H1 (cell line): ENCODE measurements at regions not wholly inside any gene's neighbourhood (a gene's known extent, or its start where the extent isn't known, plus 50 kb on each side); places are given as distances from the start of the nearest gene placed in this dataset.

ENCODE experiments used
- CTCF ChIA-PET: fragments of 300-600 bp; sonication (Branson Sonifier 250); formaldehyde crosslinking; loops from one replicate; lab custom pipeline; 2021; ENCODE audit not compliant: partially characterized antibody; lab: Charles Lee
- POLR2A ChIA-PET: fragments of 300-600 bp; sonication (Branson Sonifier 250); formaldehyde crosslinking; loops from one replicate; lab custom pipeline; 2021; ENCODE audit warnings: inconsistent platforms; ENCODE audit not compliant: partially characterized antibody; lab: Charles Lee
- DNase-seq, 2 experiments: peaks; one replicate each; pipeline versions ENCODE4 v3.0.0 to v3.0.0-alpha.2; 2010 to 2022; ENCODE audit warnings: low spot score in 2 of 2, low read depth in 1 of 2, mixed read lengths in 1 of 2
- FAIRE-seq: peaks from 2 replicates; lab custom pipeline; 2011; peaks lifted over from hg19 to GRCh38; lab: Jason Lieb, UNC
- H2AFZ ChIP-seq: 2 replicates; pipeline ENCODE4 v1.8.1; 2012; ENCODE audit warnings: low read length, inconsistent platforms
- H2AK5ac ChIP-seq: 2 replicates; pipeline ENCODE4 v1.6.1; 2013; ENCODE audit warnings: low read depth, low read length
- H2BK120ac ChIP-seq: replicated peaks from 2 replicates; pipeline ENCODE3; 2013; ENCODE audit warnings: low read depth, low read length, inconsistent platforms
- H2BK12ac ChIP-seq: 2 replicates; pipeline ENCODE4 v1.6.1; 2013; ENCODE audit warnings: low read depth, low read length
- H2BK15ac ChIP-seq: 2 replicates; pipeline ENCODE4 v1.6.1; 2013; ENCODE audit warnings: low read length
- H2BK20ac ChIP-seq: 2 replicates; pipeline ENCODE4 v1.6.1; 2013; ENCODE audit warnings: low read length
- H2BK5ac ChIP-seq: 2 replicates; pipeline ENCODE4 v1.6.1; 2013; ENCODE audit warnings: low read depth, low read length
- H3K14ac ChIP-seq: 2 replicates; pipeline ENCODE4 v1.6.1; 2013; ENCODE audit warnings: inconsistent platforms; ENCODE audit not compliant: insufficient read length
- H3K18ac ChIP-seq: 2 replicates; pipeline ENCODE4 v1.6.1; 2013; ENCODE audit warnings: low read length; ENCODE audit errors: extremely low read depth
- H3K23ac ChIP-seq: 2 replicates; pipeline ENCODE4 v1.6.1; 2013; ENCODE audit warnings: inconsistent platforms; ENCODE audit not compliant: insufficient read length
- H3K23me2 ChIP-seq: 2 replicates; pipeline ENCODE4 v1.6.1; 2013; ENCODE audit warnings: low read depth, low read length
- H3K27ac ChIP-seq: 2 replicates; pipeline ENCODE4 v1.6.1; 2011; ENCODE audit warnings: low read depth, low read length, inconsistent platforms
- H3K27me3 ChIP-seq, 4 experiments: replicated peaks in 1 of 4; 1 replicate in 1 of 4; 2 replicates in 3 of 4; pipeline versions ENCODE4 v1.6.1 to v1.8.1; 2011 to 2013; ENCODE audit warnings: low read length in 3 of 4, mild to moderate bottlenecking in 3 of 4, inconsistent platforms in 2 of 4, mixed read lengths in 2 of 4, moderate library complexity in 1 of 4; ENCODE audit not compliant: control insufficient read depth in 3 of 4, insufficient read depth in 3 of 4; ENCODE audit errors: extremely low read depth in 1 of 4
- H3K36me3 ChIP-seq, 4 experiments: 2 replicates each; pipeline versions ENCODE4 v1.6.1 to v1.8.1; 2011 to 2013; ENCODE audit warnings: mild to moderate bottlenecking in 4 of 4, low read length in 3 of 4, moderate library complexity in 2 of 4, control low read depth in 1 of 4, inconsistent platforms in 1 of 4; ENCODE audit not compliant: insufficient read depth in 4 of 4, control insufficient read depth in 2 of 4
- H3K4ac ChIP-seq: replicated peaks from 2 replicates; pipeline ENCODE3; 2013; ENCODE audit warnings: low read length, low read depth, mixed read lengths, inconsistent platforms; ENCODE audit not compliant: insufficient read length
- H3K4me1 ChIP-seq, 4 experiments: replicated peaks in 1 of 4; 1 replicate in 1 of 4; 2 replicates in 3 of 4; pipeline versions ENCODE4 v1.6.1 to v1.8.1; 2011 to 2013; ENCODE audit warnings: low read length in 3 of 4, inconsistent platforms in 2 of 4, mixed read lengths in 1 of 4; ENCODE audit not compliant: insufficient read depth in 4 of 4, control insufficient read depth in 3 of 4
- H3K4me2 ChIP-seq, 2 experiments: 2 replicates each; pipeline versions ENCODE4 v1.6.1 to v1.8.1; 2011 to 2013; ENCODE audit warnings: low read depth in 2 of 2, low read length in 2 of 2, control low read depth in 1 of 2, inconsistent platforms in 1 of 2, mild to moderate bottlenecking in 1 of 2; ENCODE audit not compliant: insufficient read depth in 1 of 2
- H3K4me3 ChIP-seq, 4 experiments: fragments of 200-600, 300-600 bp in 1 of 4; sonication (generic), shearing (Covaris generic), sonication (Bioruptor Twin) in 1 of 4; 2 replicates each; pipeline versions ENCODE4 v1.5.1 to v1.8.1; 2011 to 2016; ENCODE audit warnings: low read length in 4 of 4, low read depth in 3 of 4, control low read depth in 2 of 4, inconsistent platforms in 2 of 4, mild to moderate bottlenecking in 2 of 4, mixed read lengths in 1 of 4, moderate library complexity in 1 of 4; ENCODE audit not compliant: insufficient read depth in 2 of 4; ENCODE audit errors: extremely low read depth in 1 of 4
- H3K56ac ChIP-seq: replicated peaks from 2 replicates; pipeline ENCODE3; 2013; ENCODE audit warnings: low read depth, mild to moderate bottlenecking, mixed read lengths, low read length, inconsistent platforms; ENCODE audit not compliant: insufficient read length
- H3K79me1 ChIP-seq: 2 replicates; pipeline ENCODE4 v1.6.1; 2013; ENCODE audit warnings: low read depth, low read length, control low read depth
- H3K79me2 ChIP-seq, 2 experiments: 2 replicates each; pipeline versions ENCODE4 v1.6.1 to v1.8.1; 2012 to 2013; ENCODE audit warnings: low read length in 2 of 2, mild to moderate bottlenecking in 2 of 2, inconsistent platforms in 1 of 2; ENCODE audit not compliant: insufficient read depth in 2 of 2, control insufficient read depth in 1 of 2
- H3K9ac ChIP-seq, 4 experiments: replicated peaks in 1 of 4; 1 replicate in 1 of 4; 2 replicates in 3 of 4; pipeline versions ENCODE4 v1.6.1 to v1.8.1; 2011 to 2013; ENCODE audit warnings: low read depth in 3 of 4, low read length in 3 of 4, control low read depth in 2 of 4, mild to moderate bottlenecking in 2 of 4, moderate library complexity in 2 of 4, inconsistent platforms in 1 of 4; ENCODE audit errors: extremely low read depth in 1 of 4
- H3K9me3 ChIP-seq, 2 experiments: 2 replicates each; pipeline versions ENCODE4 v1.6.1 to v1.8.1; 2012 to 2013; ENCODE audit warnings: mild to moderate bottlenecking in 2 of 2, moderate library complexity in 2 of 2, control low read depth in 1 of 2, inconsistent platforms in 1 of 2, low read depth in 1 of 2, low read length in 1 of 2, mixed read lengths in 1 of 2; ENCODE audit not compliant: insufficient read depth in 2 of 2
- H4K20me1 ChIP-seq, 2 experiments: replicated peaks in 1 of 2; 2 replicates each; pipeline versions ENCODE3 to v1.8.1; 2011 to 2013; ENCODE audit warnings: inconsistent platforms in 2 of 2, low read length in 2 of 2, mild to moderate bottlenecking in 1 of 2; ENCODE audit not compliant: insufficient read depth in 2 of 2, control insufficient read depth in 1 of 2
- H4K5ac ChIP-seq: 2 replicates; pipeline ENCODE4 v1.6.1; 2013; ENCODE audit warnings: low read length, low read depth, mixed read lengths, inconsistent platforms; ENCODE audit not compliant: insufficient read length
- H4K8ac ChIP-seq: 2 replicates; pipeline ENCODE4 v1.8.0; 2013; ENCODE audit warnings: mild to moderate bottlenecking, moderate library complexity, low read length, inconsistent platforms; ENCODE audit not compliant: insufficient read depth; ENCODE audit errors: extremely low read depth
- H4K91ac ChIP-seq: replicated peaks from 2 replicates; pipeline ENCODE3; 2013; ENCODE audit warnings: low read length, mixed read lengths, inconsistent platforms; ENCODE audit not compliant: insufficient read length
- BACH1 ChIP-seq: IDR thresholded peaks from 2 replicates; pipeline ENCODE4 v1.6.1; 2012; ENCODE audit warnings: low read length, improper control_type of control experiment
- BRCA1 ChIP-seq: IDR thresholded peaks from 2 replicates; pipeline ENCODE4 v1.6.1; 2012; ENCODE audit warnings: low read depth, low read length, improper control_type of control experiment
- CBX5 ChIP-seq: fragments of 300-800, 300-1000 bp; sonication (generic); IDR thresholded peaks from 2 replicates; pipeline ENCODE4 v1.7.1; 2016; ENCODE audit warnings: antibody characterized with exemption, low read length, low read depth
- CEBPB ChIP-seq: IDR thresholded peaks from 2 replicates; pipeline ENCODE4 v1.6.1; 2012; ENCODE audit warnings: low read depth, low read length
- CHD1 ChIP-seq: IDR thresholded peaks from 2 replicates; pipeline ENCODE4 v1.6.1; 2012; ENCODE audit warnings: low read depth, low read length, improper control_type of control experiment
- CHD2 ChIP-seq: IDR thresholded peaks from 2 replicates; pipeline ENCODE4 v1.6.1; 2012; ENCODE audit warnings: low read length, improper control_type of control experiment
- HDAC2 ChIP-seq, 2 experiments: fragments of 300-600 bp in 1 of 2; sonication (generic) in 1 of 2; IDR thresholded peaks; 2 replicates each; pipeline ENCODE4 v1.6.1; 2011 to 2012; ENCODE audit warnings: low read depth in 2 of 2, low read length in 2 of 2, mild to moderate bottlenecking in 2 of 2, moderate library complexity in 2 of 2, borderline replicate concordance in 1 of 2, inconsistent platforms in 1 of 2
- HDAC6 ChIP-seq: IDR thresholded peaks from one replicate; pipeline ENCODE4 v1.7.1; 2012; ENCODE audit warnings: low read depth, mild to moderate bottlenecking, inconsistent platforms, low read length, moderate library complexity
- KDM4A ChIP-seq: IDR thresholded peaks from one replicate; pipeline ENCODE4 v1.7.1; 2012; ENCODE audit warnings: low read depth, mild to moderate bottlenecking, moderate library complexity, low read length, inconsistent platforms; ENCODE audit not compliant: severe bottlenecking
- KDM5A ChIP-seq: fragments of 200-600 bp; IDR thresholded peaks from 2 replicates; pipeline ENCODE4 v1.7.1; 2012; ENCODE audit warnings: mild to moderate bottlenecking, low read length, inconsistent platforms, mixed read lengths
- NRF1 ChIP-seq: IDR thresholded peaks from 2 replicates; pipeline ENCODE4 v1.6.1; 2011; ENCODE audit warnings: mild to moderate bottlenecking, low read depth, low read length, improper control_type of control experiment
- PHF8 ChIP-seq: fragments of 200-600 bp; sonication (generic); conservative IDR thresholded peaks from 2 replicates; pipeline ENCODE4 v1.7.1; 2012; ENCODE audit warnings: low read depth, mild to moderate bottlenecking, inconsistent platforms, low read length, moderate library complexity
- POLR2A ChIP-seq, 2 experiments: IDR thresholded peaks; 1 replicate in 1 of 2; 2 replicates in 1 of 2; pipeline ENCODE4 v1.6.1; 2011; ENCODE audit warnings: low read depth in 2 of 2, low read length in 2 of 2, mild to moderate bottlenecking in 2 of 2; ENCODE audit errors: control extremely low read depth in 1 of 2
- RBBP5 ChIP-seq: IDR thresholded peaks from 2 replicates; pipeline ENCODE4 v1.7.1; 2012; ENCODE audit warnings: low read depth, mild to moderate bottlenecking, inconsistent platforms, low read length, moderate library complexity, borderline replicate concordance
- RXRA ChIP-seq: IDR thresholded peaks from 2 replicates; pipeline ENCODE4 v1.6.1; 2011; ENCODE audit warnings: low read depth, mild to moderate bottlenecking, low read length, moderate library complexity; ENCODE audit not compliant: insufficient read depth
- SIX5 ChIP-seq: IDR thresholded peaks from 2 replicates; pipeline ENCODE4 v1.6.1; 2011; ENCODE audit warnings: mild to moderate bottlenecking, low read depth, low read length
- SP2 ChIP-seq: IDR thresholded peaks from 2 replicates; pipeline ENCODE4 v1.6.1; 2012; ENCODE audit warnings: mild to moderate bottlenecking, low read length, inconsistent platforms
- WGBS, 2 experiments: shearing (Covaris generic) in 1 of 2; methylation state at CpG; one replicate each; pipeline versions ENCODE4 v1.1.6 to v1.1.7; 2013 to 2015; ENCODE audit warnings: low lambda C conversion rate in 2 of 2, mixed read lengths in 2 of 2, inconsistent platforms in 1 of 2, low coverage in 1 of 2, missing lambda C conversion rate in 1 of 2; ENCODE audit not compliant: insufficient replicate concordance in 2 of 2, insufficient coverage in 1 of 2, insufficient read length in 1 of 2; ENCODE audit errors: extremely low coverage in 1 of 2, missing lambda C conversion rate in 1 of 2; 5-methylcytosine and 5-hydroxymethylcytosine counted together

DNA sequence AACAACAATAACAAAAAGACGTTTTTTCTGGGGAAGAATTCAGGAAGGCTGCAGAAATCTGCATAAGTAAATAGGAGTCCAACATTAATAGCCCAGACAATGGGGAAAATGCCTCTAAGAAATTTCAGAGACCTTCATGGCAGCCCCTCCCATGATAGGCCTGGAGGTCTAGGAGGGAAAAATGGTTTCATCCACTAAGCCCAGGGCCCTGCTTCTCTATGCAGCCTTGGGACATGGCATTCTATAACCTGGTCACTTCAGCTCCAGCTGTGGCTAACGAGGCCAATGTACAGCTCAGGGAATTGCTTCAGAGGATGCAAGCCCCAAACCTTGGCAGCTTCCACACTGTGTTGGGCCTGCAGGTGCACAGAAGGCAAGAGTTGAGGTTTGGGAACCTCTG is 125.6 kb upstream of the GMNC start:
- Histone ChIP-seq H3K79me1 (no peaks in the 10 kb centered on the region), H3K14ac (no peak overlapping the region), H2AFZ (no peak overlapping the region), H2BK12ac (no peak overlapping the region), H3K23me2 (no peaks in the 10 kb centered on the region), H3K27me3 (no peaks in the 10 kb centered on the region), H4K20me1 (no peaks in the 10 kb centered on the region), H3K23ac (no peak overlapping the region), H3K4me2 (no peak overlapping the region), H2BK120ac (no peak overlapping the region), H2BK15ac (no peak overlapping the region), H4K91ac (no peak overlapping the region), H3K36me3 (peaks cover 0 to 15% (median 0%) of the 10 kb centered on the region in 4 experiments; a peak in 2 of 8 replicates), H4K5ac (no peak overlapping the region), H2AK5ac (no peak overlapping the region), H3K9ac (no peak overlapping the region), H4K8ac (no peak overlapping the region), H2BK20ac (no peak overlapping the region), H3K4me1 (no peaks in the 10 kb centered on the region), H3K79me2 (no peaks in the 10 kb centered on the region), H3K56ac (no peak overlapping the region), H3K27ac (no peak overlapping the region), H3K18ac (no peak overlapping the region), H3K4ac (no peak overlapping the region), H2BK5ac (no peak overlapping the region), H3K4me3 (no peak overlapping the region), H3K9me3 (peaks cover 18 to 23% of the 10 kb centered on the region in 2 experiments)
- DNase-seq, result no peak
- no peak for FAIRE-seq
- ChIA-PET CTCF (interaction anchor here (0.7 to 0.8 kb wide), 2 partner anchors 64 to 179 kb away, joined by 3 read pairs; no protein-coding TSS in a partner anchor), POLR2A (no interaction called here)
- WGBS, 2 experiments, result 82% methylated on average over 2 of the region's 2 CpGs; no CpG with 5 or more reads in 1 of the 2 experiments
- TF ChIP-seq CHD2, result no peak
- no peak for TF ChIP-seq RBBP5
- TF ChIP-seq CHD1, result no peak
- TF ChIP-seq KDM5A, result no peak
- no peak for TF ChIP-seq BRCA1
- no peak for TF ChIP-seq NRF1
- TF ChIP-seq CEBPB, result no peak
- no peak for TF ChIP-seq CBX5
- TF ChIP-seq KDM4A, result no peak
- TF ChIP-seq HDAC2 (IDR thresholded peaks at IDR 0.05; ENCODE audit: borderline replicate concordance in 1 of 2, low read depth in 2 of 2, low read length in 2 of 2), result no peak
- TF ChIP-seq BACH1, result no peak
- TF ChIP-seq HDAC6, result no peak
- no peak for TF ChIP-seq SP2
- TF ChIP-seq SIX5, result no peak
- no peak for TF ChIP-seq POLR2A (IDR thresholded peaks at IDR 0.05; ENCODE audit: control extremely low read depth in 1 of 2, low read depth in 2 of 2, low read length in 2 of 2)
- TF ChIP-seq RXRA, result no peak
- TF ChIP-seq PHF8, result no peak
